NCI-H2107 (cell line): ENCODE measurements at regions not wholly inside any gene's neighbourhood (a gene's known extent, or its start where the extent isn't known, plus 50 kb on each side); places are given as distances from the start of the nearest gene placed in this dataset.

Experiments
- DNase-seq: peaks from one replicate; lab custom pipeline; 2025; lab: John Stamatoyannopoulos, UW

GRCh38 chr4:27267970-27268355 is 407.3 kb downstream of the STIM2 start:
- DNase-seq, result no peak

GRCh38 chr4:27270435-27270834 is 409.8 kb downstream of the STIM2 start:
- no peak for DNase-seq

- DNase-seq, result no peak
Measured at GRCh38 chr4:27271555-27271954, 410.9 kb downstream of the STIM2 start.

GRCh38 chr4:27272217-27272616 is 411.6 kb downstream of the STIM2 start:
- DNase-seq, result no peak

- no peak for DNase-seq
Measured at GRCh38 chr4:27276307-27277073, 415.8 kb downstream of the STIM2 start.

GRCh38 chr4:27278615-27279375 is 418.2 kb downstream of the STIM2 start:
- no peak for DNase-seq

GRCh38 chr4:27288496-27288895 is 427.9 kb downstream of the STIM2 start:
- no peak for DNase-seq

GRCh38 chr4:27289704-27290103 is 429.1 kb downstream of the STIM2 start:
- no peak for DNase-seq

GRCh38 chr4:27293831-27294230 is 433.2 kb downstream of the STIM2 start:
- DNase-seq, result no peak

GRCh38 chr4:27304751-27305150 is 444.1 kb downstream of the STIM2 start:
- no peak for DNase-seq

GRCh38 chr4:27305246-27305645 is 444.6 kb downstream of the STIM2 start:
- DNase-seq, result no peak

GRCh38 chr4:27308379-27308778 is 447.7 kb downstream of the STIM2 start:
- no peak for DNase-seq

- DNase-seq, result no peak
Measured at GRCh38 chr4:27315625-27316024, 455.0 kb downstream of the STIM2 start.

GRCh38 chr4:27316176-27316575 is 455.5 kb downstream of the STIM2 start:
- DNase-seq, result no peak

- no peak for DNase-seq
Measured at GRCh38 chr4:27318740-27319139, 458.1 kb downstream of the STIM2 start.

GRCh38 chr4:27326991-27327390 is 466.4 kb downstream of the STIM2 start:
- no peak for DNase-seq

GRCh38 chr4:27327421-27328181 is 467.0 kb downstream of the STIM2 start:
- DNase-seq, result no peak

GRCh38 chr4:27338530-27338929 is 477.9 kb downstream of the STIM2 start:
- DNase-seq, result no peak

- DNase-seq, result no peak
Measured at GRCh38 chr4:27343411-27343810, 482.8 kb downstream of the STIM2 start.

- DNase-seq, result no peak
Measured at GRCh38 chr4:27350161-27350560, 489.5 kb downstream of the STIM2 start.

- no peak for DNase-seq
Measured at GRCh38 chr4:27357283-27357682, 496.6 kb downstream of the STIM2 start.

- no peak for DNase-seq
Measured at GRCh38 chr4:27358269-27358668, 497.6 kb downstream of the STIM2 start.

GRCh38 chr4:27360131-27360530 is 499.5 kb downstream of the STIM2 start:
- DNase-seq, result no peak
